ENCODE measurements at regions not wholly inside any gene's neighbourhood (a gene's known extent, or its start where the extent isn't known, plus 50 kb on each side); places are given as distances from the start of the nearest gene placed in this dataset.

GRCh38 chr14:27320261-27320660 is 722.4 kb upstream of the NOVA1 start:
- TF ChIP-seq CTCF (IDR thresholded peaks at IDR 0.05) (no peak), TCF7L2 (IDR thresholded peaks at IDR 0.05; ENCODE audit: low read depth, low read length) (no peak), POLR2AphosphoS5 (IDR thresholded peaks at IDR 0.05; ENCODE audit: low read depth, low read length) (no peak), REST (IDR thresholded peaks at IDR 0.05; ENCODE audit: insufficient read depth in 1 of 2, low read depth in 2 of 2, low read length in 1 of 2) (no peak), SIN3A (IDR thresholded peaks at IDR 0.05; ENCODE audit: borderline replicate concordance, insufficient read depth, low read depth, low read length) (no peak)
